GM20431 (cell line): ENCODE measurements at regions not wholly inside any gene's neighbourhood (a gene's known extent, or its start where the extent isn't known, plus 50 kb on each side); places are given as distances from the start of the nearest gene placed in this dataset.
"Not testable (repeated sequence)": the region's sequence is repeated elsewhere in the genome, so short reads cannot be mapped to it uniquely, and the experiment has no call there.

ENCODE experiments used
- in situ Hi-C: fragments of 300-500 bp; cut with MseI, MboI; formaldehyde crosslinking; loops from one replicate; pipeline ENCODE4 v1.15.0; 2020; ENCODE audit warnings: low sequenced_read_pairs; ENCODE audit not compliant: unreplicated experiment

- in situ Hi-C loops, result no loop called here
These were observed 251.9 kb upstream of the GRM3 start for GRCh38 chr7:86391813-86392212.

- in situ Hi-C loops, result not testable (repeated sequence)
These were observed 268.1 kb upstream of the GRM3 start for GRCh38 chr7:86375602-86376001.

GRCh38 chr7:86372262-86372661, 271.4 kb upstream of the GRM3 start:
- in situ Hi-C loops, result no loop called here

- in situ Hi-C loops, result no loop called here
These were observed 276.8 kb upstream of the GRM3 start for GRCh38 chr7:86366946-86367345.

- in situ Hi-C loops, result not testable (repeated sequence)
These were observed 303.3 kb upstream of the GRM3 start for GRCh38 chr7:86340407-86340806.

- in situ Hi-C loops, result no loop called here
These were observed 304.7 kb upstream of the GRM3 start for GRCh38 chr7:86339051-86339450.

GRCh38 chr7:86328801-86329433, 314.8 kb upstream of the GRM3 start:
- in situ Hi-C loops, result no loop called here

GRCh38 chr7:86326847-86327246, 316.9 kb upstream of the GRM3 start:
- in situ Hi-C loops, result no loop called here

- in situ Hi-C loops, result no loop called here
These were observed 322.8 kb upstream of the GRM3 start for GRCh38 chr7:86320889-86321288.

- in situ Hi-C loops, result no loop called here
These were observed 323.4 kb upstream of the GRM3 start for GRCh38 chr7:86320341-86320740.

GRCh38 chr7:86313842-86314241, 329.9 kb upstream of the GRM3 start:
- in situ Hi-C loops, result no loop called here

GRCh38 chr7:86301301-86301700, 342.4 kb upstream of the GRM3 start:
- in situ Hi-C loops, result no loop called here

- in situ Hi-C loops, result no loop called here
These were observed 348.2 kb upstream of the GRM3 start for GRCh38 chr7:86295526-86295925.

- in situ Hi-C loops, result no loop called here
These were observed 361.6 kb upstream of the GRM3 start for GRCh38 chr7:86282014-86282682.

GRCh38 chr7:86280150-86280549, 363.6 kb upstream of the GRM3 start:
- in situ Hi-C loops, result no loop called here

- in situ Hi-C loops, result no loop called here
These were observed 380.9 kb upstream of the GRM3 start for GRCh38 chr7:86262781-86263180.

GRCh38 chr7:86257894-86258293, 385.8 kb upstream of the GRM3 start:
- in situ Hi-C loops, result no loop called here

GRCh38 chr7:86252406-86252805, 391.3 kb upstream of the GRM3 start:
- in situ Hi-C loops, result no loop called here

- in situ Hi-C loops, result no loop called here
These were observed 394.7 kb upstream of the GRM3 start for GRCh38 chr7:86248977-86249376.

GRCh38 chr7:86243171-86243570, 400.5 kb upstream of the GRM3 start:
- in situ Hi-C loops, result no loop called here

- in situ Hi-C loops, result no loop called here
These were observed 417.5 kb upstream of the GRM3 start for GRCh38 chr7:86226191-86226590.

GRCh38 chr7:86222806-86223205, 420.9 kb upstream of the GRM3 start:
- in situ Hi-C loops, result no loop called here
